Fibroblast of the aortic adventitia (primary cell): ENCODE measurements at regions not wholly inside any gene's neighbourhood (a gene's known extent, or its start where the extent isn't known, plus 50 kb on each side); places are given as distances from the start of the nearest gene placed in this dataset.
"Not testable (repeated sequence)": the region's sequence is repeated elsewhere in the genome, so short reads cannot be mapped to it uniquely, and the experiment has no call there.

Source experiments
- DNase-seq: peaks from one replicate; pipeline ENCODE4 v3.0.0-alpha.2; 2010; ENCODE audit warnings: low read depth
- H3K4me3 ChIP-seq: 2 replicates; pipeline ENCODE4 v1.5.1; 2011; ENCODE audit warnings: low read depth, mild to moderate bottlenecking, control low read depth, low read length, moderate library complexity
- TF ChIP-seq, protein P1 (sequence below): IDR thresholded peaks from 2 replicates; pipeline ENCODE4 v1.5.1; 2011; ENCODE audit warnings: mild to moderate bottlenecking, low read length, control low read depth, inconsistent platforms; ENCODE audit not compliant: insufficient read depth

DNA sequence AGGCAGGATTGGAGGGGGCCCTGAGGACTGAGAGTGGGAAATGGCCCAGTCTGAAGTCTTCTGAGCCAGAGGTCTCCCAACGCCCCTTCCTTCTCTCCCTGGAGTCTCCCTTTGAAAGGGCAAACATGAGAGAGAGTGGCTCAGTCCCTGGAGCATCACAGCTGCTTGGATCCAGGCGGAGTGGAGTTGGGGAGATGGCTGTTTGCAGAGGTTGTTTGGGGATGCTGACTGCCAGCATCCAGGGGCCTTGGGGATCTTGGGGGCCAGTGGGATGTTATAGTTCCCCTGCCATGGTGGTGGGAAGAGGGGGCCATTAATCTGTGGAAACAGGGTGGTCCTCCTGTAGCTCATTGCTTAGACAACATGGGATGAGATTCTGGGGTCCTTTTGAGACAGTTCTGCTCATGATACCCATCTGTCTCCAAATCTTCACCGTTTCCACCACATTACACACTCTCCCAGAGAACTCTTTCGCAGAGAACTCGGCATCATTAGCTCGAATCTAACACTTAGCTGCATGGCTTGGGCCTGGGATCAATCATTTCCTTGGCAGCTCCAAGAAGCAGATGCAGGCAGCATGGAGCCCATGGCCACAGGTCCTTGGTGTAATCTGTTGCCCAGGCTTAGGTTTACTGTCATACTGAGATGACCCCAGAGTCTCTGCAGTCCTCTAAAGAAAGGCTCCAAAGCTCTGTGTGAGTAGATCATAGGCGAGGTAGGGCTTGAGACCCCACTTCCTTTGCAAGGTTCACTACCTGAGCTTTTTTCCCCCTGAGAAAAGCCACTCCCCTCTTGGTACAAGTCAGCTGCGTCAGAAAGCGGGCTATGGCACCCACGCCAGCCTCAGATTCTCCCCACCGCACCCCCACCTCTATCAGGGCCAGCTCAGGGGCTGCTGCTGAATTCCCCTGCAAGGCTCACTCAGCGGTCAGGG, 54.4 kb upstream of the SH3PXD2B start:
- DNase-seq = no peak
- TF ChIP-seq, protein P1, sequence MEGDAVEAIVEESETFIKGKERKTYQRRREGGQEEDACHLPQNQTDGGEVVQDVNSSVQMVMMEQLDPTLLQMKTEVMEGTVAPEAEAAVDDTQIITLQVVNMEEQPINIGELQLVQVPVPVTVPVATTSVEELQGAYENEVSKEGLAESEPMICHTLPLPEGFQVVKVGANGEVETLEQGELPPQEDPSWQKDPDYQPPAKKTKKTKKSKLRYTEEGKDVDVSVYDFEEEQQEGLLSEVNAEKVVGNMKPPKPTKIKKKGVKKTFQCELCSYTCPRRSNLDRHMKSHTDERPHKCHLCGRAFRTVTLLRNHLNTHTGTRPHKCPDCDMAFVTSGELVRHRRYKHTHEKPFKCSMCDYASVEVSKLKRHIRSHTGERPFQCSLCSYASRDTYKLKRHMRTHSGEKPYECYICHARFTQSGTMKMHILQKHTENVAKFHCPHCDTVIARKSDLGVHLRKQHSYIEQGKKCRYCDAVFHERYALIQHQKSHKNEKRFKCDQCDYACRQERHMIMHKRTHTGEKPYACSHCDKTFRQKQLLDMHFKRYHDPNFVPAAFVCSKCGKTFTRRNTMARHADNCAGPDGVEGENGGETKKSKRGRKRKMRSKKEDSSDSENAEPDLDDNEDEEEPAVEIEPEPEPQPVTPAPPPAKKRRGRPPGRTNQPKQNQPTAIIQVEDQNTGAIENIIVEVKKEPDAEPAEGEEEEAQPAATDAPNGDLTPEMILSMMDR = no peak
- no peak overlapping the region for H3K4me3 ChIP-seq

DNA sequence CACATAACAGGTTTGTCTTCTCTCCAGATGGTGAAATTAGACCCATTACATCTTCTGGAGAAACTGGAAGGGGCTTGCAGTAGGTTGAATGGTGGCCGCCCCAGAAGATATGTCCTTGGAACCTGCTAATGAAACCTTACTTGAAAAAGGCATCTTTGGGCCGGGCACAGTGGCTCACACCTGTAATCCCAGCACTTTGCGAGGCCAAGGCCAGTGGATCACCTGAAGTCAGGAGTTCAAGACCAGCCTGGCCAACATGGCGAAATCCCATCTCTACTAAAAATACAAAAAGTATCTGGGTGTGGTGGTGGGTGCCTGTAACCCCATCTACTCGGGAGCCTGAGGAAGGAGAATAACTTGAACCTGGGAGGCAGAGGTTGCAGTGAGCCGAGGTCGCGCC, 53.2 kb upstream of the SH3PXD2B start:
- not testable (repeated sequence) for H3K4me3 ChIP-seq

DNA sequence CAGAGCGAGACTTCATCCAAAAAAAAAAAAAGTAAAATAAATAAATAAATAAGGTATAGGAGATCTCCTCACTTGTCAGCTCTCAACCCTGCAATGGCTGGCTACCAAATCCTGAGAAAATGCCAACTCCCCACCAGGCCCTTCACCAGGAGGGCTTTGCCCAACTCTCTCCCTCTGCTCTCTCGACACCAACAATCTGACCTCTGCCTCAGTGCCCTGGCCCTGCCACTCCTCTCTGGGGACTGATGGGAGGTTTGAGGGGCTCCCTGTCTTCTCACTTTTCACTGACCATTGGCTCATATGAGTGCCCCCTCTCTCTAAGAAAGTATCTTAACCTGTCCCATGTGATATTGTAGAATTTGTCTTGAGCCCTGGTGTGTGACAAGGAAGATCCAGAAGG, 52.6 kb upstream of the SH3PXD2B start:
- no peak overlapping the region for H3K4me3 ChIP-seq
- no peak for DNase-seq
- TF ChIP-seq, protein P1 = no peak

More for the DNA sequence above, 53.2 kb upstream of the SH3PXD2B start:
- not testable (repeated sequence) for DNase-seq

DNA sequence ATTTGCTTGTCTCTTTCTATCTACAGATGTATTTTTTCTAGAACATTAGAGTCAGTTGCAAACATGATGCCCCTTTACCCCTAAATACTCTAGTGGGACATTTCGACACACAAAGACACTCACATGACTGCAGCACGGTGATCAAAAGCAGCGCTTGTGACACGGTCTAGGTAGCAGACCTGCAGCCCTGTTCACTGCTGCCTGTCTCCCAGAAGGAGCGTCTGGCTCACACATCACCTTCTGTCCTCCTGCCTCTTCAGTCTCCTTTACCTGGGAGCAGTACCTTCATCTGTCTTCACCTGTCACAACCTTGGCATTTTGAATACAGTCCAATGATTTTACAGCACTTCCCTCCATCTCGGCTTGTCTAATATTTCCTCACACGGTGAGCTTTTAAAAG, 51.9 kb upstream of the SH3PXD2B start:
- no peak for DNase-seq
- H3K4me3 ChIP-seq = no peak overlapping the region
- TF ChIP-seq, protein P1 = no peak

DNA sequence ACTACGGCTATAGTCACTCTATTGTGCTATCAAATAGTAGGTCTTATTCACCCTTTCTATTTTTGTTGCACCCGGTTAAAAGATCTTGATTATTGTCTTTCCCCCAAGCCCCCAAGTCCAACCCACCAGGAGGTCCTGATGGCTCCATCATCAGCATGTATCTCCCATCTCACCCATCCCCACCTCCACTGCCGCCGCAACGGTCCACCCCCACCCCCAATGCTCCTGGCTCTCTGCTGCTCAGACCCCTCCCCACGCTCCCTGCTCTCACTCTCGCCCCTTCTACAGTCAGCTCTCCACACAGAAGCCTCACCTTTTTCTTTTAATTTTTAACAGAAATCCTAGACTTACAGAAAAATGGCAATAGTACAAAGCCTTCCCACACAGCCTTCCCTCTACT, 51.5 kb upstream of the SH3PXD2B start:
- TF ChIP-seq, protein P1 = no peak
- no peak overlapping the region for H3K4me3 ChIP-seq
- no peak for DNase-seq

DNA sequence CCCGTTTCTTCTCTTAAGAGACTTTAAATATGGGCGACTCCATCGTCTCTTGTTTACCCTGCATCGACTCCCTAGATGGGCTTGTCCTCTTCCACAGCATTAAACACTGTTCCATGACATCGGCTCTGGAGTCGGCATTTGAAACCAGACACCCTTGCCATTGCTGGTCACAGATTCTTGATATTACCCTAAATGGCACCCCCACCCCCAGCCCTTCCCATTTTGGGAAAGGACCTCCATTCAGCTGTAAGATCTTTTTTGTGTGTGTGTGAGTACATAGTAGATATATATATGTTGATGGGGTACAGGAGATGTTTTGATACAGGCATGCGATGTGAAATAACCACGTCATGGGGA, 51.1 kb upstream of the SH3PXD2B start:
- no peak overlapping the region for H3K4me3 ChIP-seq
- TF ChIP-seq, protein P1 = no peak
- DNase-seq = no peak

DNA sequence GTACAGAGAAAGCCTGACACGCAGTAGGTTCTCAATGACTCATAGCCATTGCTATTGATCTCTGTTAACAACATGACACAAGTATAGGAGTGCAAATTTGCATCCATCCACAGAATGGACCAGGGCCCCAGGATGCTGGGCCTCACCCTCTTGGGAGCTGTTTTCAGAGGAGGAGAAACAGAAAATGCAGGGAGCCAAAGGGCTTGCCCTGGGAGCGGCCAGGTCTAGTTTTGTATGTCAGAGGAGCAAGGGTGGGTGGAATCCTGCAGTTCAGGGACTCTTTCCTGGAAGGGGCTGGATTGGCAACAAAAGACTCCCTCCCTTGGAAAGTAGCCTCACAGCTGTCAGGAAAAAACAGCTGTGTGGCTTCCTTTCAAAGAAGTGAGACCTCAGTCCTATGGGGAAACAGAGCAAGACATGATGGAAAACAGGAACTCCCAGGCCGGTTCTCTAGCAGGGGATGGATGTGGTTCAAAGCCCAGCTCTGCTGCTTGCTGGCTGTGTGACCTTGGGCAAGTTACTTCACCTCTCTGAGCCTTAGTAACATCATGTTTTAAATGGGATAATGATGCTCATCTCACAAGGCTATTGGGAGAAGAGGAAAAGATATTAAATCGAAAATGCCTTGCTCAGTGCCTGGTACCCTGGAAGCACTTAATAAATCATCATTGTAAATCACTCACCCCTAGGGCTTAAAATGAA, 50.5 kb upstream of the SH3PXD2B start:
- peak; percentile 77 for DNase-seq
- H3K4me3 ChIP-seq = no peak overlapping the region
- TF ChIP-seq, protein P1 = no peak
